22Rv1 (cell line): ENCODE measurements at regions not wholly inside any gene's neighbourhood (a gene's known extent, or its start where the extent isn't known, plus 50 kb on each side); places are given as distances from the start of the nearest gene placed in this dataset.

Experiments used
- H3K27ac ChIP-seq: fragments of 450-650 bp; 2 replicates; pipeline ENCODE4 v1.5.1; 2017
- CTCF ChIP-seq: fragments of 450-650 bp; IDR thresholded peaks from 2 replicates; pipeline ENCODE4 v1.5.1; 2017; ENCODE audit warnings: mild to moderate bottlenecking
- ZFX ChIP-seq: fragments of 450-650 bp; IDR thresholded peaks from 2 replicates; pipeline ENCODE4 v1.6.1; 2017; ENCODE audit warnings: antibody characterized with exemption, borderline replicate concordance

GRCh38 chr4:14110407-14110806, 482.9 kb upstream of the BOD1L1 start:
- TF ChIP-seq ZFX = no peak
- no peak for TF ChIP-seq CTCF
- no peak overlapping the region for H3K27ac ChIP-seq

- TF ChIP-seq ZFX (no peak), CTCF (no peak)
- no peak overlapping the region for H3K27ac ChIP-seq
Measured at GRCh38 chr4:14111730-14112181, 484.2 kb upstream of the BOD1L1 start.

- no peak for TF ChIP-seq CTCF
- TF ChIP-seq ZFX = no peak
- no peak overlapping the region for H3K27ac ChIP-seq
Measured at GRCh38 chr4:14115106-14115505, 487.6 kb upstream of the BOD1L1 start.

GRCh38 chr4:14117575-14118238, 490.2 kb upstream of the BOD1L1 start:
- no peak overlapping the region for H3K27ac ChIP-seq
- TF ChIP-seq ZFX (no peak), CTCF (no peak)

- TF ChIP-seq ZFX = no peak
- TF ChIP-seq CTCF = no peak
- no peak overlapping the region for H3K27ac ChIP-seq
Measured at GRCh38 chr4:14124816-14125215, 497.3 kb upstream of the BOD1L1 start.

GRCh38 chr4:14125375-14126129, 498.0 kb upstream of the BOD1L1 start:
- H3K27ac ChIP-seq = no peak overlapping the region
- TF ChIP-seq CTCF = no peak

GRCh38 chr4:14130551-14130950, 503.0 kb upstream of the BOD1L1 start:
- TF ChIP-seq CTCF (no peak), ZFX (no peak)
- no peak overlapping the region for H3K27ac ChIP-seq
